GM12873 (cell line): ENCODE measurements at regions not wholly inside any gene's neighbourhood (a gene's known extent, or its start where the extent isn't known, plus 50 kb on each side); places are given as distances from the start of the nearest gene placed in this dataset.

ENCODE experiments used
- CTCF ChIP-seq: IDR thresholded peaks from 2 replicates; pipeline ENCODE4 v1.5.1; 2012; ENCODE audit warnings: low read depth, mild to moderate bottlenecking, moderate library complexity, low read length, control low read depth; ENCODE audit not compliant: insufficient read depth; ENCODE audit errors: missing control alignments

- TF ChIP-seq CTCF, result no peak
Measured at GRCh38 chr15:95591270-95591669, 739.2 kb upstream of the NR2F2 start.

- no peak for TF ChIP-seq CTCF
Measured at GRCh38 chr15:95591886-95592285, 738.6 kb upstream of the NR2F2 start.

- TF ChIP-seq CTCF, result no peak
Measured at GRCh38 chr15:95594496-95594895, 736.0 kb upstream of the NR2F2 start.

- no peak for TF ChIP-seq CTCF
Measured at GRCh38 chr15:95595759-95596158, 734.7 kb upstream of the NR2F2 start.

GRCh38 chr15:95596496-95596895 lies 734.0 kb upstream of the NR2F2 start:
- no peak for TF ChIP-seq CTCF

GRCh38 chr15:95598251-95598855 lies 732.1 kb upstream of the NR2F2 start:
- TF ChIP-seq CTCF, result no peak

GRCh38 chr15:95600367-95600766 lies 730.1 kb upstream of the NR2F2 start:
- TF ChIP-seq CTCF, result no peak
